ENCODE measurements at regions not wholly inside any gene's neighbourhood (a gene's known extent, or its start where the extent isn't known, plus 50 kb on each side); places are given as distances from the start of the nearest gene placed in this dataset.

DNA sequence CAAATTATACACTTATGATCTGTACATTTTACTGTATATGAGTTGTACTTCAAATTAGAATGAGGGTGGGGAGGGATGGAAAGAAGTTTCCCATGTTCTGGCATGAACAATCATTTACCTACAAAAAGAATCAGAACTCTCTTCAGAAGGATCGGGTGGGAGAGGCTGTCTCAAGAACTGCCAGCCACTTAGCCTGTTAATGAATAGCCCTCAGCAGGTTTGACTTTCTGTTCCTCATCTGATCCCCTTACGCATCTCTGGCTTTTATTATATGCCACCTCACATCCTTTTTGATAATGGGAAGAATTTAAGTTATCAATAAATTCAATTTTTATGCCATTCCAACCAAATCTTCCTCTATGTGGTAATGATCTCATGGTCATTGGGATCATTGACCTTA lies 168.3 kb upstream of the TGFBR2 start:
- peaks cover 8 to 12% of the 10 kb centered on the region in 2 donors for H3K4me1 ChIP-seq (ENCODE audit: control insufficient read depth in 1 of 2, insufficient read depth in 2 of 2, low read length in 2 of 2)
- no peak for DNase-seq
- H3K27me3 ChIP-seq (ENCODE audit: control insufficient read depth in 1 of 2, insufficient read depth in 2 of 2, low read length in 1 of 2) = no peaks in the 10 kb centered on the region
- ATAC-seq (ENCODE audit: low FRiP score) = no peak
- no peaks in the 10 kb centered on the region for H3K9me3 ChIP-seq (ENCODE audit: control insufficient read depth, low read length)
- H3K27ac ChIP-seq (ENCODE audit: low read depth in 1 of 2, low read length in 2 of 2) = peak overlapping the region; percentile 28 to 40
- H3K4me3 ChIP-seq (ENCODE audit: low read length in 2 of 2) = no peak overlapping the region
- H3K36me3 ChIP-seq (ENCODE audit: control insufficient read depth in 1 of 2, insufficient read depth in 2 of 2, low read length in 1 of 2) = no peaks in the 10 kb centered on the region
- intact Hi-C loops (cut with DNase I) = loop anchor here in 1 of 2 donors (5.0 to 10.0 kb wide), 2 partner anchors 79 to 257 kb away; no protein-coding TSS in a partner anchor
- WGBS, 2 donors = 92 to 95% methylated on average over 2 of the region's 2 CpGs

DNA sequence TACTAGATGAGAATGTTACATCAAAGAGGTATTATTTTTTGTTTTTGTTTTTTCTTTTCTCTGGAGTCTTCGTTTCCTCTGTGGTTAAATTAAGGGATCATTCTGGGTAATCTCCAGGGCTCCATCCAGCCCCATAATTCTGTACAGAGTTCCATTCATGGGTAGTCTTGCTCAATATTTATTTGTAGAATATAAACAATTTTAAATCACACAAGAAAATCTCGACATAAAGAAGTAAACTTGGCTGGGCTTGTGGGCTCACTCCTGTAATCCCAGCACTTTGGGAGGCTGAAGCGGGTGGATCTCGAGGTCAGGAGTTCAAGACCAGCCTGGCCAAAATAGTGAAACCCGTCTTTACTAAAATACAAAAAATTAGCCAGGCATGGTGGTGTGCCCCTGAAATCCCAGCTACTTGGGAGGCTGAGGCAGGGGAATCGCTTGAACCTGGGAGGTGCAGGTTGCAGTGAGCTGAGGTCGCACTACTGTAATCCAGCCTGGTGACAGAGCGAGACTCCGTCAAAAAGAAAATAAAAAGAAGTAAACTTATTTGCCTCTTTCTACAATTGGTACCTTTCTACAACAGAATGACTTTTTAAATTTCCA lies 166.8 kb upstream of the TGFBR2 start:
- DNase-seq = no peak
- no peaks in the 10 kb centered on the region for H3K36me3 ChIP-seq (ENCODE audit: control insufficient read depth in 1 of 2, insufficient read depth in 2 of 2, low read length in 1 of 2)

DNA sequence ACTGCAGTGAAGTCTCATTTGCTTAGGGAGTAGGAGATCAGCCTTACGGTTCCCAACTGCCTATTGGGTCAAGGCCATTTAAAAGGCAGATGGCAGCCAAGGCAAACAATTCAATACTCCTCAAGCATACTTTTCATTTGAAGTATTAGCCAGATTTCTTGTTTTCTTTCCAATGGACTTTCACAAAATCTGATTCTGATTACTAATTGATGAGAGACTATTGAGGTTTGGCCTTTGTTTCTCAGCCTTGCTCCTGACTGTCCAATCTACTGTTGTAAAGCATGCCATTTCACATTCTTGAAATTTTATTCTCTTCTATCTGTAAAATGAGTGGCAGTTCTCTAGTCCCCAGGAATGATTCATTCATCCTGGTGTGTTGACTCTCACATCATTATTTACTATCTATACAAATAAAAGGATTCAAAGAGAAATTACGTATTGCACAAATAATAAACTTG lies 166.2 kb upstream of the TGFBR2 start:
- no peaks in the 10 kb centered on the region for H3K27me3 ChIP-seq (ENCODE audit: control insufficient read depth in 1 of 2, insufficient read depth in 2 of 2, low read length in 1 of 2)
- ATAC-seq (ENCODE audit: low FRiP score) (peak; percentile 58), DNase-seq (no peak)
- H3K36me3 ChIP-seq (ENCODE audit: control insufficient read depth in 1 of 2, insufficient read depth in 2 of 2, low read length in 1 of 2) = no peaks in the 10 kb centered on the region
- no peaks in the 10 kb centered on the region for H3K9me3 ChIP-seq (ENCODE audit: control insufficient read depth, low read length)
- H3K4me1 ChIP-seq (ENCODE audit: control insufficient read depth in 1 of 2, insufficient read depth in 2 of 2, low read length in 2 of 2) = peaks cover 11 to 12% of the 10 kb centered on the region in 2 donors
- peak overlapping the region; percentile 51 to 95 for H3K27ac ChIP-seq (ENCODE audit: low read depth in 1 of 2, low read length in 2 of 2)
- H3K4me3 ChIP-seq (ENCODE audit: low read length in 2 of 2) = no peak overlapping the region
- 16 to 23% methylated on average over 2 of the region's 2 CpGs for WGBS, 2 donors
- intact Hi-C loops (cut with DNase I) = loop anchor here (5.0 to 10.0 kb wide), 5 partner anchors 55 to 167 kb away; partner anchors contain the start of gene TGFBR2 (in 2 of the 2)

More for the DNA sequence above, 166.8 kb upstream of the TGFBR2 start:
- H3K9me3 ChIP-seq (ENCODE audit: control insufficient read depth, low read length) = no peaks in the 10 kb centered on the region
- no peaks in the 10 kb centered on the region for H3K27me3 ChIP-seq (ENCODE audit: control insufficient read depth in 1 of 2, insufficient read depth in 2 of 2, low read length in 1 of 2)
- 84 to 90% methylated on average over 9 of the region's 9 CpGs for WGBS, 2 donors
- ATAC-seq (ENCODE audit: low FRiP score) = no peak
- peaks cover 10 to 12% of the 10 kb centered on the region in 2 donors for H3K4me1 ChIP-seq (ENCODE audit: control insufficient read depth in 1 of 2, insufficient read depth in 2 of 2, low read length in 2 of 2)
- no peak overlapping the region for H3K4me3 ChIP-seq (ENCODE audit: low read length in 2 of 2)
- peak overlapping the region; percentile 76 to 95 for H3K27ac ChIP-seq (ENCODE audit: low read depth in 1 of 2, low read length in 2 of 2)
- intact Hi-C loops (cut with DNase I) = loop anchor here (5.0 to 10.0 kb wide), 6 partner anchors 55 to 255 kb away; partner anchors contain the start of gene TGFBR2 (in 2 of the 2)

- Histone ChIP-seq H3K27me3 (ENCODE audit: control insufficient read depth in 1 of 2, insufficient read depth in 2 of 2, low read length in 1 of 2) (no peaks in the 10 kb centered on the region), H3K4me3 (ENCODE audit: low read length in 2 of 2) (no peak overlapping the region), H3K27ac (ENCODE audit: low read depth in 1 of 2, low read length in 2 of 2) (peak overlapping the region; percentile 95), H3K4me1 (ENCODE audit: control insufficient read depth in 1 of 2, insufficient read depth in 2 of 2, low read length in 2 of 2) (peaks cover 11 to 12% of the 10 kb centered on the region in 2 donors), H3K9me3 (ENCODE audit: control insufficient read depth, low read length) (no peaks in the 10 kb centered on the region), H3K36me3 (ENCODE audit: control insufficient read depth in 1 of 2, insufficient read depth in 2 of 2, low read length in 1 of 2) (no peaks in the 10 kb centered on the region)
- intact Hi-C loops (cut with DNase I) = loop anchor here (5.0 to 10.0 kb wide), 5 partner anchors 54 to 166 kb away; partner anchors contain the start of gene TGFBR2 (in 2 of the 2)
- ATAC-seq (ENCODE audit: low FRiP score) (peak; percentile 75), DNase-seq (no peak)
- WGBS, 2 donors = 4 to 6% methylated on average over 3 of the region's 3 CpGs
Measured at GRCh38 chr3:30440880-30441279, 165.5 kb upstream of the TGFBR2 start.

DNA sequence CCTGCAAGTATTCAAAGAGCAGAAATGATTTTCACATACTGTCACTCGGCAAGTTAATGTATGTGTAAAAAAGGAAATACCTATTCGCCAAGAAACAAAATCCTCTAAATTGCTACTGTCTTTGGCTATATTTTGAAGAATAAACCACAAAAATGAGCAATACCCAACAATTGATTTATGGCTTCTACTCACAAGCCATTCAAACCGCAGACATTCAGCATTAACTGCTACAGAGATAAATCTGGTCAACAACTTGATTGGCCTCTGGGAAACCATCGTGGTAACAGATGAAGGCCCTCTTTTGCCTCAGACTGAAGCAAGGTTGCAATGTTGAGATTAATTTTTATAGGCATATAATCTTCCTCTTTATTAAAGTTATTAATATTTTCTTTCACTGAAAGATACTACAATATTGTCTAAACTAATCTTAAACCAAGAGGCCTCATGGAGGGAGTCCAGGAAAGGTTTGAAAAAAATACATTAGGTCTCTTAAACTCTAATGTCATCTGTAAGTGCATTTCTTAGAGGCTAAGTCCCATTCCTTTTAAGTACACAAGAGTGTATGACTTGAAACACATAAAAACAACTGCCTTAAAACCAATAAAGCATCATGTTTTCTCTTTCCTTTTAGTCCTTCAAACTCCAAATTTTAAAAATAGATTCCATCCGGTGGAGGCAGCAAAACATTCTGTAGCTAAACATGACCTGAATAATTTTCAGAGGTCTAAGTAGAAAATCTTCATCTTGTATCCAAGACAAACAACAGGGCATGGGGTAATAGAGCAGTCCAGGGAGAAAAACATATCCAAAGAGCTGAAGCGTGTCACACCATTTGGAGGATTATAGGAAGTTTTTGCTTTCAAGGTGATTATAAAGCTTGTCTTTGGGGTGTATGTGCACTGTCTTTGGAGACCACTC lies 162.4 kb upstream of the TGFBR2 start:
- Histone ChIP-seq H3K36me3 (ENCODE audit: control insufficient read depth in 1 of 2, insufficient read depth in 2 of 2, low read length in 1 of 2) (no peaks in the 10 kb centered on the region), H3K27ac (ENCODE audit: low read depth in 1 of 2, low read length in 2 of 2) (peak overlapping the region; percentile 68 to 93), H3K27me3 (ENCODE audit: control insufficient read depth in 1 of 2, insufficient read depth in 2 of 2, low read length in 1 of 2) (no peaks in the 10 kb centered on the region), H3K9me3 (ENCODE audit: control insufficient read depth, low read length) (no peaks in the 10 kb centered on the region), H3K4me1 (ENCODE audit: control insufficient read depth in 1 of 2, insufficient read depth in 2 of 2, low read length in 2 of 2) (peaks cover 10 to 11% of the 10 kb centered on the region in 2 donors), H3K4me3 (ENCODE audit: low read length in 2 of 2) (no peak overlapping the region)
- no peak for DNase-seq
- 56 to 62% methylated on average over 6 of the region's 6 CpGs for WGBS, 2 donors
- peak; percentile 74 for ATAC-seq (ENCODE audit: low FRiP score)
- intact Hi-C loops (cut with DNase I) = loop anchor here (2.0 to 10.0 kb wide), 6 partner anchors 51 to 163 kb away; partner anchors contain the start of gene TGFBR2 (in 2 of the 2)

- no peak for ATAC-seq (ENCODE audit: low FRiP score)
- no peak for DNase-seq
- Histone ChIP-seq H3K9me3 (ENCODE audit: control insufficient read depth, low read length) (no peaks in the 10 kb centered on the region), H3K36me3 (ENCODE audit: control insufficient read depth in 1 of 2, insufficient read depth in 2 of 2, low read length in 1 of 2) (no peaks in the 10 kb centered on the region), H3K4me1 (ENCODE audit: control insufficient read depth in 1 of 2, insufficient read depth in 2 of 2, low read length in 2 of 2) (peaks cover 0 to 3% of the 10 kb centered on the region in 2 donors), H3K4me3 (ENCODE audit: low read length in 2 of 2) (no peak overlapping the region), H3K27ac (ENCODE audit: low read depth in 1 of 2, low read length in 2 of 2) (no peak overlapping the region), H3K27me3 (ENCODE audit: control insufficient read depth in 1 of 2, insufficient read depth in 2 of 2, low read length in 1 of 2) (no peaks in the 10 kb centered on the region)
- WGBS, 2 donors = 82% methylated on average over 5 of the region's 5 CpGs
- intact Hi-C loops (cut with DNase I) = loop anchor here in 1 of 2 donors (10.0 kb wide), 2 partner anchors 46 to 156 kb away; partner anchors contain the start of gene TGFBR2
Measured at GRCh38 chr3:30448450-30449289, 157.7 kb upstream of the TGFBR2 start.

DNA sequence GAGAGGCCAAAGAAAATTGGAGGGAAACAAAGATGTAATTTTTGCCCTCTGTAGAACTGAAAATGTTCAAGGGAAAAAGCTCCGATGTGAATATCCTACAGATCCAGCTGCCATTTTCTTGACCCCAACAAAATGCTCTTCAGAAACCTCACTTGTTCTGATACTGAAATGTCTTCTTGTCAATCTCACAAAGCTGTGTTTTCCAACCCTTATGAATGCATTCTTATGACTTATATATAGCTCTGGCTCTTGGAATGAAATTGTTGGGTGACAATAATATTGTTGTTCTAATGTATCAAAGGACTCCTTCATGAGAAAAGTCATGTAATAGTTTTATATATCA lies 157.1 kb upstream of the TGFBR2 start:
- intact Hi-C loops (cut with DNase I) = loop anchor here in 1 of 2 donors (10.0 kb wide), 2 partner anchors 46 to 156 kb away; partner anchors contain the start of gene TGFBR2
- H3K9me3 ChIP-seq (ENCODE audit: control insufficient read depth, low read length) = no peaks in the 10 kb centered on the region
- peaks cover 0 to 3% of the 10 kb centered on the region in 2 donors for H3K4me1 ChIP-seq (ENCODE audit: control insufficient read depth in 1 of 2, insufficient read depth in 2 of 2, low read length in 2 of 2)
- ATAC-seq (ENCODE audit: low FRiP score) (no peak), DNase-seq (no peak)
- 77 to 80% methylated on average over 1 of the region's 1 CpG for WGBS, 2 donors
- H3K27me3 ChIP-seq (ENCODE audit: control insufficient read depth in 1 of 2, insufficient read depth in 2 of 2, low read length in 1 of 2) = no peaks in the 10 kb centered on the region
- no peaks in the 10 kb centered on the region for H3K36me3 ChIP-seq (ENCODE audit: control insufficient read depth in 1 of 2, insufficient read depth in 2 of 2, low read length in 1 of 2)
- H3K27ac ChIP-seq (ENCODE audit: low read depth in 1 of 2, low read length in 2 of 2) = no peak overlapping the region
- H3K4me3 ChIP-seq (ENCODE audit: low read length in 2 of 2) = no peak overlapping the region

DNA sequence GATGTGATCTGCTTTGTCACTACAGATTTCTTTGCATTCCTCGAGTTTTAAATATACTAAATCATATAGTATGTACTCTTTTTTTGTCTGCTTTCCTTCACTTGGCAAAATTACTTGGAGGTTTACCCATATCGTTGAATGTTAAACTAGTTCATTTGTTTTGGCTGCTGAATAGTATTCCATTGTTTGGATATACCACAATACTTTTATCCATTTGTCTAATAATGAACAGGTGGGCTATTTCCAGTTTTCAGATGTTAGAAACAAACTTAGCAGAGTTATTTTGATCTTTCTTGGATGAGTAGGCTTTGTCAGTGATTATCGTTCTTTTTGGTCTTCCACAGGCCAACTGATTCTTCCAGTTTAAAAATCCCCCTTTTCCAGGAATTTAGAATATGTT lies 154.0 kb upstream of the TGFBR2 start:
- ATAC-seq (ENCODE audit: low FRiP score) = no peak
- Histone ChIP-seq H3K27ac (ENCODE audit: low read depth in 1 of 2, low read length in 2 of 2) (no peak overlapping the region), H3K4me1 (ENCODE audit: control insufficient read depth in 1 of 2, insufficient read depth in 2 of 2, low read length in 2 of 2) (no peaks in the 10 kb centered on the region), H3K27me3 (ENCODE audit: control insufficient read depth in 1 of 2, insufficient read depth in 2 of 2, low read length in 1 of 2) (no peaks in the 10 kb centered on the region), H3K4me3 (ENCODE audit: low read length in 2 of 2) (no peak overlapping the region), H3K9me3 (ENCODE audit: control insufficient read depth, low read length) (no peaks in the 10 kb centered on the region), H3K36me3 (ENCODE audit: control insufficient read depth in 1 of 2, insufficient read depth in 2 of 2, low read length in 1 of 2) (no peaks in the 10 kb centered on the region)
- intact Hi-C loops (cut with DNase I) = no loop called here
- no peak for DNase-seq
- WGBS, 2 donors = 77 to 79% methylated on average over 3 of the region's 3 CpGs

All from aorta (tissue), 5 donors.